ENCODE measurements at regions not wholly inside any gene's neighbourhood (a gene's known extent, or its start where the extent isn't known, plus 50 kb on each side); places are given as distances from the start of the nearest gene placed in this dataset.

GRCh38 chr15:37789397-37789786, 145.0 kb upstream of the TMCO5A start:
- Mint-ChIP-seq H3K36me3 (no peaks in the 10 kb centered on the region), H3K9me3 (peaks cover 3% of the 10 kb centered on the region), H3K27ac (no peak overlapping the region), H3K27me3 (no peaks in the 10 kb centered on the region), H3K4me1 (ENCODE audit: low read depth in 2 of 2) (no peaks in the 10 kb centered on the region), H3K4me3 (no peak overlapping the region)
- ATAC-seq: no peak
- no peak for DNase-seq (ENCODE audit: low spot score)

GRCh38 chr15:37789881-37790280, 144.6 kb upstream of the TMCO5A start:
- no peaks in the 10 kb centered on the region for H3K4me1 Mint-ChIP-seq (ENCODE audit: low read depth in 2 of 2)

DNA sequence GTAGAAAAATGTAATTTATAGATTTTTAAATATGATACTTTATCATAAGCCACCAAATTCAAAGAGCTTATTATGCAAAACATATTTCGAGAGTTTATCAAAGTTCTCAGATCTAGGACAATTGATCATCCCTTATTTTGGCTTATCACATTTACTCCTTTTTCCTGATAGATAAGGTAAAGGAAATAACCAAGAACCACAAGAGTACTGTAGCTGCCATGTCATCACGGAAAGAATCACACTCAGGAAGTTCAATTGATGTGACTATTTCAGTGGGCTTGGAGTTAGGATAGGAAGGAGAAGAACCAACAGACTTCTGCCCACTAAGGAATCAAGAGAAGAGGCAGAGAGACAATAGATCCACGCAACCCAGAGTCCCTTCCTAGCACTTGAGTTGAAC, 142.7 kb upstream of the TMCO5A start:
- ATAC-seq (no peak), DNase-seq (ENCODE audit: low spot score) (no peak)
- Mint-ChIP-seq H3K27me3 (peaks cover 0 to 3% of the 10 kb centered on the region in 2 donors), H3K4me1 (ENCODE audit: low read depth in 2 of 2) (no peaks in the 10 kb centered on the region), H3K27ac (no peak overlapping the region), H3K9me3 (peaks cover 7% of the 10 kb centered on the region), H3K36me3 (no peaks in the 10 kb centered on the region), H3K4me3 (no peak overlapping the region)

More at GRCh38 chr15:37789881-37790280, 144.6 kb upstream of the TMCO5A start:
- Mint-ChIP-seq H3K9me3 (peaks cover 3% of the 10 kb centered on the region), H3K27me3 (no peaks in the 10 kb centered on the region), H3K36me3 (no peaks in the 10 kb centered on the region), H3K4me3 (no peak overlapping the region), H3K27ac (no peak overlapping the region)
- no peak for DNase-seq (ENCODE audit: low spot score)
- no peak for ATAC-seq

GRCh38 chr15:37792351-37792750, 142.1 kb upstream of the TMCO5A start:
- H3K27ac Mint-ChIP-seq: no peak overlapping the region
- ATAC-seq (no peak), DNase-seq (ENCODE audit: low spot score) (no peak)
- H3K27me3 Mint-ChIP-seq: peaks cover 0 to 3% of the 10 kb centered on the region in 2 donors
- peaks cover 7% of the 10 kb centered on the region for H3K9me3 Mint-ChIP-seq
- H3K36me3 Mint-ChIP-seq: no peaks in the 10 kb centered on the region
- H3K4me3 Mint-ChIP-seq: no peak overlapping the region
- no peaks in the 10 kb centered on the region for H3K4me1 Mint-ChIP-seq (ENCODE audit: low read depth in 2 of 2)

GRCh38 chr15:37793851-37794250, 140.6 kb upstream of the TMCO5A start:
- H3K4me1 Mint-ChIP-seq (ENCODE audit: low read depth in 2 of 2): no peaks in the 10 kb centered on the region
- no peak overlapping the region for H3K27ac Mint-ChIP-seq
- H3K27me3 Mint-ChIP-seq: peaks cover 0 to 3% of the 10 kb centered on the region in 2 donors
- no peaks in the 10 kb centered on the region for H3K36me3 Mint-ChIP-seq
- DNase-seq (ENCODE audit: low spot score) (no peak), ATAC-seq (no peak)
- peaks cover 7% of the 10 kb centered on the region for H3K9me3 Mint-ChIP-seq
- no peak overlapping the region for H3K4me3 Mint-ChIP-seq

DNA sequence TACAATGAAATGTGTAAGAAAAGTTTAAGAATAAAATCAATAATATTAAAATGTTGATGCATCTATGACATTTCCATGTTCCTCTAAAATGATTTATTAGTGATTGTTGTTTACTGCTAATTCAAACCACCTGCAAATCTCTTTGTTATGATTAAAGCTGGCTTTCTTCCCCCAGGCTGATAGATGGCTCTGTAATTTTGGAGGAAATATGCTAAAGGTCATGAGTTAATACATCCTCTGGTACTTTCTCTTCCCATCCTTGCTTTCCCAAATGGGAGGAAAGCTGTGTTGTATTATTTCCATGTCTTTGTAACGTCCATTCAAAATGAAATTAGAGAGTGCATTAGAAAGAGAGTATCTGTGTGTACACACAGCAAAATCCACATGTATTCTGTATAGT, 139.5 kb upstream of the TMCO5A start:
- ATAC-seq (no peak), DNase-seq (ENCODE audit: low spot score) (no peak)
- Mint-ChIP-seq H3K9me3 (peaks cover 7% of the 10 kb centered on the region), H3K4me1 (ENCODE audit: low read depth in 2 of 2) (no peaks in the 10 kb centered on the region), H3K27ac (no peak overlapping the region), H3K36me3 (no peaks in the 10 kb centered on the region), H3K4me3 (no peak overlapping the region), H3K27me3 (peaks cover 0 to 3% of the 10 kb centered on the region in 2 donors)

- no peaks in the 10 kb centered on the region for H3K9me3 Mint-ChIP-seq
- no peak for DNase-seq (ENCODE audit: low spot score)
- H3K27ac Mint-ChIP-seq: no peak overlapping the region
- no peaks in the 10 kb centered on the region for H3K27me3 Mint-ChIP-seq
- H3K4me1 Mint-ChIP-seq (ENCODE audit: low read depth in 2 of 2): no peaks in the 10 kb centered on the region
- no peak for ATAC-seq
- no peak overlapping the region for H3K4me3 Mint-ChIP-seq
- no peaks in the 10 kb centered on the region for H3K36me3 Mint-ChIP-seq
These were observed 132.9 kb upstream of the TMCO5A start for GRCh38 chr15:37801529-37801928.

DNA sequence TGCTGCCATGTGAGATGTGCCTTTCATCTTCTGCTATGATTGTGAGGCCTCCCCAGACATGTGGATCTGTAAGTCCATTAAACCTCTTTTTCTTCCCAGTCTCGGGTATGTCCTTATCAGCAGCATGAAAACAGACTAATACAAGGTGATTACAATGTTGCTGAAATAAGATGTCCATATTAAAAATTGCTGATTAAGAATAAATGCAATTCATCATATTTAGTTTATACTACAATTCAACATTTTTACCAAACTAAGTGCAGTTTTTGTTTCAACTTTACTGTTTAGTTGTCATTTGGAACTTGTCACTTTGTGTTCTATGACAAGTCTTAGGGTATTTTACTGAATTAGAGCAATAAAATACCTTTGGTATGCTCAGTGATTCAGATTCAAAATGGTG, 127.6 kb upstream of the TMCO5A start:
- DNase-seq (ENCODE audit: low spot score): no peak
- ATAC-seq: no peak
- no peak overlapping the region for H3K4me3 Mint-ChIP-seq
- no peaks in the 10 kb centered on the region for H3K9me3 Mint-ChIP-seq
- H3K27me3 Mint-ChIP-seq: no peaks in the 10 kb centered on the region
- no peaks in the 10 kb centered on the region for H3K4me1 Mint-ChIP-seq (ENCODE audit: low read depth in 2 of 2)
- H3K36me3 Mint-ChIP-seq: no peaks in the 10 kb centered on the region
- no peak overlapping the region for H3K27ac Mint-ChIP-seq

- Mint-ChIP-seq H3K9me3 (no peaks in the 10 kb centered on the region), H3K36me3 (no peaks in the 10 kb centered on the region), H3K27ac (no peak overlapping the region), H3K4me1 (ENCODE audit: low read depth in 2 of 2) (no peaks in the 10 kb centered on the region), H3K4me3 (no peak overlapping the region), H3K27me3 (peaks cover 0 to 2% of the 10 kb centered on the region in 2 donors)
- no peak for ATAC-seq
- DNase-seq (ENCODE audit: low spot score): no peak
These were observed 124.1 kb upstream of the TMCO5A start for GRCh38 chr15:37810381-37810780.

DNA sequence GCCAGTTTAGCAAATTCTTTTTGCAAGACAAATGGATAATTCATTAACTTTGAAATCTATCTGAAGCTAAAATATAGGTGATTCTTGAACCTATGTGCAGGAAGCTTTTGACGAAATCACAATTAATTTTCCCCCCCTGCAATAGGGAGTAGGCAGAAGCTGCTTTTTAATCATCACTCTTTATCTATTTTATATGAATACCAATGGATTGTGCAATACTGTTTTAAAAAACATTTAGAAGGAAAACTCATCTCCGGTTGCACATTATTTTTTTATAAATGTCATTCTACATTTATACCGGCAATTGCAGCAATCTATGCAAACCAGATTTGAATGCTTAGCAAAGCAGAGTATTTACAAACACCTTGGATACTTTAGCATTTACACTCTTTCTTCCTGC, 121.1 kb upstream of the TMCO5A start:
- no peak overlapping the region for H3K4me3 Mint-ChIP-seq
- peaks cover 0 to 2% of the 10 kb centered on the region in 2 donors for H3K27me3 Mint-ChIP-seq
- H3K36me3 Mint-ChIP-seq: no peaks in the 10 kb centered on the region
- H3K4me1 Mint-ChIP-seq (ENCODE audit: low read depth in 2 of 2): no peaks in the 10 kb centered on the region
- H3K27ac Mint-ChIP-seq: no peak overlapping the region
- ATAC-seq (no peak), DNase-seq (ENCODE audit: low spot score) (no peak)
- no peaks in the 10 kb centered on the region for H3K9me3 Mint-ChIP-seq

GRCh38 chr15:37814847-37815515, 119.5 kb upstream of the TMCO5A start:
- Mint-ChIP-seq H3K27ac (no peak overlapping the region), H3K27me3 (peaks cover 0 to 4% of the 10 kb centered on the region in 2 donors), H3K36me3 (no peaks in the 10 kb centered on the region), H3K9me3 (no peaks in the 10 kb centered on the region), H3K4me3 (no peak overlapping the region), H3K4me1 (ENCODE audit: low read depth in 2 of 2) (no peaks in the 10 kb centered on the region)
- ATAC-seq: no peak
- no peak for DNase-seq (ENCODE audit: low spot score)

GRCh38 chr15:37818152-37818677, 116.2 kb upstream of the TMCO5A start:
- Mint-ChIP-seq H3K4me3 (no peak overlapping the region), H3K4me1 (ENCODE audit: low read depth in 2 of 2) (no peaks in the 10 kb centered on the region), H3K9me3 (no peaks in the 10 kb centered on the region), H3K36me3 (no peaks in the 10 kb centered on the region), H3K27me3 (peaks cover 0 to 4% of the 10 kb centered on the region in 2 donors), H3K27ac (no peak overlapping the region)
- DNase-seq (ENCODE audit: low spot score) (no peak), ATAC-seq (no peak)

GRCh38 chr15:37819191-37819590, 115.2 kb upstream of the TMCO5A start:
- ATAC-seq (no peak), DNase-seq (ENCODE audit: low spot score) (no peak)
- H3K9me3 Mint-ChIP-seq: no peaks in the 10 kb centered on the region
- H3K4me3 Mint-ChIP-seq: no peak overlapping the region
- H3K36me3 Mint-ChIP-seq: no peaks in the 10 kb centered on the region
- H3K27me3 Mint-ChIP-seq: peaks cover 0 to 4% of the 10 kb centered on the region in 2 donors
- no peaks in the 10 kb centered on the region for H3K4me1 Mint-ChIP-seq (ENCODE audit: low read depth in 2 of 2)
- H3K27ac Mint-ChIP-seq: no peak overlapping the region

DNA sequence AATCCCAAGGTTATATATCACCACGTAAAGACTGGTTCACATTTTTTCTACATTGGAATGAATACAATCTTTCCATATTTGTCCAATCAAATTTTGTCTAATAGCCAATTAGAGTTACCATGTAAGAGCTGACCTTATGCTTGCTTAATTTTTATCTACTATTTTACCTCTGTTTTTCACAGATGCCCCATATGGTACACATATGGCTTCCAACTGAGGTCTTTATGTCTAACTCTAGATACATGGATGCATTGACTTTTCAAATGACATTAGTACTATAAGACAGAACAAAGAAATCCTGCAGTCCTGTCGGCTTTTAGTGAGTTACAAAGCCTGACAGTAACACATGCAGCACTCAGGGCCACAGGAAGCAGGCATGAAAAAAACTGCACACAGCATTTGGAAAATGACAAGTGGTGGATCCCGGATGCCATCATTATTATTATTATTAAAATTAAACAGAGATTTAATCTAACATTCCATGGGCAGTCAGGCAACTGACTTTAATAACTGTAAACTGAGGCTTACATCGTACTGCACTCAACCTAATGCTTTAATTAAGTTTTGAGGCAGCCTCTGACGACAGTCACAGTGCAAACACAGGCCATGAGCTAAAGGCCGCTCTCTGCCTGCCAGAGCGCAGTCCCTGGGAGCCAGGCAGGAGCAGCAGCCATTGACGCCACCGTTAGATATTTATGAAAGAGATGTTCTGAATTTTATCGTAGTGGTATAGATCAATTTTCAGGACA, 113.9 kb upstream of the TMCO5A start:
- peaks cover 6 to 7% of the 10 kb centered on the region in 2 donors for H3K27me3 Mint-ChIP-seq
- no peak for ATAC-seq
- no peaks in the 10 kb centered on the region for H3K36me3 Mint-ChIP-seq
- H3K4me3 Mint-ChIP-seq: no peak overlapping the region
- H3K9me3 Mint-ChIP-seq: no peaks in the 10 kb centered on the region
- no peak overlapping the region for H3K27ac Mint-ChIP-seq
- DNase-seq (ENCODE audit: low spot score): no peak
- H3K4me1 Mint-ChIP-seq (ENCODE audit: low read depth in 2 of 2): no peaks in the 10 kb centered on the region
